Spleen (tissue), 7 donors: ENCODE measurements at regions not wholly inside any gene's neighbourhood (a gene's known extent, or its start where the extent isn't known, plus 50 kb on each side); places are given as distances from the start of the nearest gene placed in this dataset.
"Not testable (repeated sequence)": the region's sequence is repeated elsewhere in the genome, so short reads cannot be mapped to it uniquely, and the experiment has no call there.

ENCODE experiments used
- POLR2A ChIP-seq, 3 donors: fragments of 450-650 bp; IDR thresholded peaks; one replicate each; pipeline ENCODE4 v1.5.1; 2017; ENCODE audit warnings: antibody characterized with exemption in 3 of 3, mild to moderate bottlenecking in 1 of 3
- POLR2AphosphoS5 ChIP-seq, 3 donors: sonication (generic); formaldehyde crosslinking; IDR thresholded peaks; one replicate each; pipeline ENCODE4 v1.5.1; 2017; ENCODE audit warnings: antibody characterized with exemption in 3 of 3
- TF ChIP-seq, protein P1 (sequence below), 11 experiments: fragments of 200-600 bp in 7 of 11; fragments of 450-650 bp in 4 of 11; sonication (generic) in 4 of 11; IDR thresholded peaks in 8 of 11; conservative IDR thresholded peaks in 3 of 11; 1 replicate in 7 of 11; 2 replicates in 4 of 11; pipeline versions ENCODE4 v1.4.0 to v1.8.0; 2016 to 2021; ENCODE audit warnings: antibody characterized with exemption in 11 of 11, inconsistent platforms in 4 of 11, mild to moderate bottlenecking in 1 of 11
- donor health status: DM: no; HTN: no; CAD: no; lungs with moderate emphysema.
- donor health status: DM: no; HTN: no; CAD: no.
- donor health status: DM: no; HTN: no; CAD: no.

DNA sequence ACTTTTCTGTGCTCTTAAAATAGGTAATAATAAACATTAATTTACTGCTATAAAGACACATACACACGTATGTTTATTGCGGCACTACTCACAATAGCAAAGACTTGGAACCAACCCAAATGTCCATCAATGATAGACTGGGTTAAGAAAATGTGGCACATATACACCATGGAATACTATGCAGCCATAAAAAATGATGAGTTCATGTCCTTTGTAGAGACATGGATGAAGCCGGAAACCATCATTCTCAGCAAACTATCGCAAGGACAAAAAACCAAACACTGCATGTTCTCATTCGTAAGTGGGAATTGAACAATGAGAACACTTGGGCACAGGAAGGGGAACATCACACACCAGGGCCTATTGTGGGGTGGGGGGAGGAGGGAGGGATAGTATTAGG lies 97.4 kb upstream of the NR5A2 start:
- TF ChIP-seq POLR2A, POLR2AphosphoS5 (IDR thresholded peaks at IDR 0.05): not testable (repeated sequence)
- TF ChIP-seq, protein P1, sequence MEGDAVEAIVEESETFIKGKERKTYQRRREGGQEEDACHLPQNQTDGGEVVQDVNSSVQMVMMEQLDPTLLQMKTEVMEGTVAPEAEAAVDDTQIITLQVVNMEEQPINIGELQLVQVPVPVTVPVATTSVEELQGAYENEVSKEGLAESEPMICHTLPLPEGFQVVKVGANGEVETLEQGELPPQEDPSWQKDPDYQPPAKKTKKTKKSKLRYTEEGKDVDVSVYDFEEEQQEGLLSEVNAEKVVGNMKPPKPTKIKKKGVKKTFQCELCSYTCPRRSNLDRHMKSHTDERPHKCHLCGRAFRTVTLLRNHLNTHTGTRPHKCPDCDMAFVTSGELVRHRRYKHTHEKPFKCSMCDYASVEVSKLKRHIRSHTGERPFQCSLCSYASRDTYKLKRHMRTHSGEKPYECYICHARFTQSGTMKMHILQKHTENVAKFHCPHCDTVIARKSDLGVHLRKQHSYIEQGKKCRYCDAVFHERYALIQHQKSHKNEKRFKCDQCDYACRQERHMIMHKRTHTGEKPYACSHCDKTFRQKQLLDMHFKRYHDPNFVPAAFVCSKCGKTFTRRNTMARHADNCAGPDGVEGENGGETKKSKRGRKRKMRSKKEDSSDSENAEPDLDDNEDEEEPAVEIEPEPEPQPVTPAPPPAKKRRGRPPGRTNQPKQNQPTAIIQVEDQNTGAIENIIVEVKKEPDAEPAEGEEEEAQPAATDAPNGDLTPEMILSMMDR (IDR thresholded peaks at IDR 0.05 in 8 of 11, conservative IDR thresholded peaks at IDR 0.05 in 3 of 11), result not testable (repeated sequence)
